Parathyroid adenoma (tissue), 2 donors: ENCODE measurements at regions not wholly inside any gene's neighbourhood (a gene's known extent, or its start where the extent isn't known, plus 50 kb on each side); places are given as distances from the start of the nearest gene placed in this dataset.

Experiments
- H2AFZ ChIP-seq: fragments of 300-600 bp; sonication (generic); one replicate; pipeline ENCODE4 v1.7.0; 2017; ENCODE audit warnings: antibody characterized with exemption, mild to moderate bottlenecking
- H3K27ac ChIP-seq: fragments of 300-600 bp; sonication (generic); one replicate; pipeline ENCODE4 v1.7.0; 2017
- H3K27me3 ChIP-seq: fragments of 300-600 bp; sonication (generic); one replicate; pipeline ENCODE4 v1.7.0; 2017; ENCODE audit warnings: low read length; ENCODE audit not compliant: control insufficient read depth, insufficient read depth
- H3K36me3 ChIP-seq: fragments of 300-600 bp; sonication (generic); one replicate; pipeline ENCODE4 v1.7.0; 2017; ENCODE audit warnings: low read length; ENCODE audit not compliant: control insufficient read depth, insufficient read depth
- H3K4me1 ChIP-seq: fragments of 300-600 bp; sonication (generic); one replicate; pipeline ENCODE4 v1.7.0; 2017; ENCODE audit warnings: control low read depth
- H3K4me2 ChIP-seq: fragments of 300-600 bp; sonication (generic); one replicate; pipeline ENCODE4 v1.7.0; 2017; ENCODE audit warnings: low read length
- H3K4me3 ChIP-seq: fragments of 300-600 bp; sonication (generic); one replicate; pipeline ENCODE4 v1.7.0; 2017; ENCODE audit warnings: low read depth, low read length
- H3K79me2 ChIP-seq: fragments of 300-600 bp; sonication (generic); one replicate; pipeline ENCODE4 v1.7.0; 2017; ENCODE audit warnings: control low read depth
- H3K9ac ChIP-seq: fragments of 300-600 bp; sonication (generic); one replicate; pipeline ENCODE4 v1.7.0; 2017; ENCODE audit warnings: mild to moderate bottlenecking
- H3K9me3 ChIP-seq: fragments of 300-600 bp; sonication (generic); one replicate; pipeline ENCODE4 v1.7.0; 2017; ENCODE audit warnings: low read length; ENCODE audit not compliant: control insufficient read depth
- CTCF ChIP-seq: fragments of 300-600 bp; sonication (generic); IDR thresholded peaks from one replicate; pipeline ENCODE4 v1.7.0; 2017; ENCODE audit warnings: antibody characterized with exemption, mild to moderate bottlenecking
- donor health status: primary hyperparathyroidism.

- H3K4me1 ChIP-seq, result no peaks in the 10 kb centered on the region
- H3K36me3 ChIP-seq, result no peaks in the 10 kb centered on the region
- H3K27ac ChIP-seq, result no peak overlapping the region
- TF ChIP-seq CTCF, result no peak
- H3K9me3 ChIP-seq, result no peaks in the 10 kb centered on the region
- no peak overlapping the region for H2AFZ ChIP-seq
- no peak overlapping the region for H3K4me3 ChIP-seq
- H3K9ac ChIP-seq, result no peak overlapping the region
- no peaks in the 10 kb centered on the region for H3K27me3 ChIP-seq
- no peak overlapping the region for H3K4me2 ChIP-seq
- no peaks in the 10 kb centered on the region for H3K79me2 ChIP-seq
These were observed 387.3 kb upstream of the TECRL start for GRCh38 chr4:64796581-64796980.

GRCh38 chr4:64784125-64784524 lies 374.9 kb upstream of the TECRL start:
- H3K27ac ChIP-seq, result no peak overlapping the region
- no peaks in the 10 kb centered on the region for H3K27me3 ChIP-seq
- no peak overlapping the region for H3K4me3 ChIP-seq
- H3K4me1 ChIP-seq, result no peaks in the 10 kb centered on the region
- no peak overlapping the region for H2AFZ ChIP-seq
- H3K4me2 ChIP-seq, result no peak overlapping the region
- no peaks in the 10 kb centered on the region for H3K79me2 ChIP-seq
- no peak overlapping the region for H3K9ac ChIP-seq
- H3K36me3 ChIP-seq, result no peaks in the 10 kb centered on the region
- no peak for TF ChIP-seq CTCF
- no peaks in the 10 kb centered on the region for H3K9me3 ChIP-seq

- Histone ChIP-seq H3K4me3 (no peak overlapping the region), H3K9ac (no peak overlapping the region), H2AFZ (no peak overlapping the region), H3K27me3 (no peaks in the 10 kb centered on the region), H3K9me3 (no peaks in the 10 kb centered on the region), H3K4me2 (no peak overlapping the region), H3K36me3 (no peaks in the 10 kb centered on the region), H3K79me2 (no peaks in the 10 kb centered on the region), H3K27ac (no peak overlapping the region), H3K4me1 (no peaks in the 10 kb centered on the region)
- TF ChIP-seq CTCF, result no peak
These were observed 372.6 kb upstream of the TECRL start for GRCh38 chr4:64781737-64782326.

- Histone ChIP-seq H3K4me1 (no peaks in the 10 kb centered on the region), H3K4me3 (no peak overlapping the region)
- TF ChIP-seq CTCF, result no peak
These were observed 371.4 kb upstream of the TECRL start for GRCh38 chr4:64780664-64781063.

GRCh38 chr4:64777286-64777685 lies 368.0 kb upstream of the TECRL start:
- H3K27me3 ChIP-seq, result no peaks in the 10 kb centered on the region
- no peaks in the 10 kb centered on the region for H3K4me1 ChIP-seq
- no peaks in the 10 kb centered on the region for H3K79me2 ChIP-seq
- TF ChIP-seq CTCF, result no peak
- H3K4me2 ChIP-seq, result no peak overlapping the region
- H3K9ac ChIP-seq, result no peak overlapping the region
- no peak overlapping the region for H3K4me3 ChIP-seq
- no peaks in the 10 kb centered on the region for H3K36me3 ChIP-seq
- H3K9me3 ChIP-seq, result no peaks in the 10 kb centered on the region
- H2AFZ ChIP-seq, result no peak overlapping the region
- no peak overlapping the region for H3K27ac ChIP-seq

More at GRCh38 chr4:64780664-64781063, 371.4 kb upstream of the TECRL start:
- Histone ChIP-seq H2AFZ (no peak overlapping the region), H3K27me3 (no peaks in the 10 kb centered on the region), H3K36me3 (no peaks in the 10 kb centered on the region), H3K9ac (no peak overlapping the region), H3K27ac (no peak overlapping the region), H3K9me3 (no peaks in the 10 kb centered on the region), H3K4me2 (no peak overlapping the region), H3K79me2 (no peaks in the 10 kb centered on the region)
